ENCODE measurements at regions not wholly inside any gene's neighbourhood (a gene's known extent, or its start where the extent isn't known, plus 50 kb on each side); places are given as distances from the start of the nearest gene placed in this dataset.

DNA sequence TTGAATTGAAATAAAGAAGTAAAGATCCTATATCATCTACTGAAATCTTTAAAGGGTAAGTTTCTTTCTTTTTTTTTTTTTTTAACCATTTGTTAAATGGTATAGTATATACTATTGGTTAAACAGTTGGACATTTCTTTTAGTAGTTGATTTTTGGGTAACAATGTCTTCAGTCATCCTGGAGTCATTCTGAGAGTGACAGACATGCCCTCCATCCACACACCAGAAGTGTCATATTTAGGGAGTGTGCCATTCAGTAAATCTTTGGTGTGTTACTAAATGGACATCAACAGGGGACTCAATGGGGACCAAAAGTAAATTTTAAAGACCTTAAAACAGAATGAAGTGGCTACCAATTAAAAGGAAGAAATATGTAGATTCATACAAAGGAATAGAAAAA, 50.8 kb upstream of the SLC39A10 start:
- no peak for DNase-seq

DNA sequence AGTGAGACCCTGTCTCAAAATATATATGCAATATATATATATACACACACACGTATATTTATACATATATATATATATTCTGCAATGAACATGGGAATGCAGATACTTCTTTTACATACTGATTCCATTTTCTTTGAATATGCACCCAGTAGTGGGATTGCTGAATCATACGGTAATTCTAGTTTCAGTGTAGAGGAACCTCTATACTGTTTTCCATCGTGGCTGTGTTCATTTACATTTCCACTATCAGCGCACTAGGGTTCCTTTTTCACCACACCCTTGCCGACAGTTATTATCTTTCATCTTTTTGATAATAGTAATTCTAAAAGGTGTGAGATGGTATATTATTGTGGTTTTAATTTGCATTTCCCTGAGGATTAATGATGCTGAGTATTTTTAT, 52.3 kb upstream of the SLC39A10 start:
- DNase-seq, result no peak

DNA sequence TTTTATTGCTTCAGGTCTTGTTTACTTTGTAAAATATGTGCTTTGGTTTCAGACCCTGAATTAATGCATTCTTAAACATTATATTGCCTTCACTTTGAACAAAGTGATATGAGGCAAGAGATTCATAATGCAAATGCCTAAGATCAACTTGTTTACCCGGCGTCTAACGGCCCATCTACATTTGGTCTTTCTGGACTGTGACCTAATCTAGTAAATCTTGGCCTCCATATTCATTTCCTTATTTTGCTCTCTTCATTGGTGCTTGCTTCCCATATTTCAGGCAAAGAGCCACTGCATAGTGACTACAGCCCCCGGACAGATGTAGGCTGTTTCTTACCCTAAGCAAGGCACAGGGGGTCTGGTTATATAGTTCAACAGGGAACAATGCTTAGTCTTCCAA, 53.0 kb upstream of the SLC39A10 start:
- DNase-seq, result peak; percentile 25 to 35

DNA sequence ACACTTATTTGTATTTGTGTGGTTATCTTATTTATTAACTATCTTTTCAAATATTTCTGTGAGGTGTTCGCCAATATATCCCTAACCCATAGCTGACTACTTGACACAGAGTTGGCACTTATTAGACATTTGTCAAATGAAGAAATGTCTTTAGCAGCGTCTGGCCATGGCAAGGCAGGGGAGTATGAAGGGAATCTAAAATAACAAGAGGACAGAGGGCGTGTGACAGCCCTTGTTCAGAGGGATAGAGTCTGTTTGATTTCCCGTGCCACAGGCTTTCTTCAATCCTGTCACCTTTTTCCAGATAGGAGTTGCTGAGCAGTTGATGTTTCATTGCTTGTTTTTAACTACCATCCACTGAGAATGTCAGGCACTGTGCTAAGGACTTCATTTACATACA, 53.6 kb upstream of the SLC39A10 start:
- no peak for DNase-seq

DNA sequence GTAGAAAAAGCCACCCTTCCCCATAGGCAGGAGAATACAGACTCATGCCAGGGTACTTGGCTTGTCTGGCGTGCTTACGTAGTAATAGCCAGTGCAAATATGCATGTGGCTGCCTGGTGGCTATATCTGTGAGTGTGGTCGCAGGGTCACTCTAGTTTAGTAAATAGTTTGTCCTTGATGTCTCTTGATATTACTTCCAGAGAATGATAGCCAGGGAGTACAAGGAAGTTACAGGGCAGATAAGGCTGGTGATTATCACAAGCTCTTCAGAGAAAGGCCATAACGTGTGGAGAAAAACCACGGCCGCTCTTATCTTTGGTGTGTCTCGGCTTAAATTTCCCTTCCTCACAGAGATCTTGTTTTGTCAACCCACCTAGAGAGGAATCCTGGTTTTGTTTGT, 54.3 kb upstream of the SLC39A10 start:
- no peak for DNase-seq

DNA sequence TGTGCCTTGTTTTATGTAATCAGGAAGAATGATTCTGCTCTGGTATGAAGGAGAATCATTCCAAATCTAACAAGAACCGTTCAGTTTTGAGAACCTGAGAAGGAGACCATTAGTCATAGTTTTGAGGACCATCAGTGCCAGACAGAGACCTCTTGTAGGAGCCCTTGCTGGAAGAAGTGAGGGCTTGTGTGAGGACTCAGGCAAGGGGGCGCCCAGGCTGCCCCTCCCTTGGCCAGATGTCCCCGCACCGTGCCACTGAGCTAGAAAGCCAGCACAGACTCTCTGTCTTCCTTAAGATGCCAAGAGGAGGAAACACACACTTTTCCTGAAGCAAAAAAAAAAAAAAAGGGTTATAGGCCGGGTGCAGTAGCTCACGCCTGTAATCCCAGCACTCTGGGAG, 55.7 kb upstream of the SLC39A10 start:
- DNase-seq, result no peak

DNA sequence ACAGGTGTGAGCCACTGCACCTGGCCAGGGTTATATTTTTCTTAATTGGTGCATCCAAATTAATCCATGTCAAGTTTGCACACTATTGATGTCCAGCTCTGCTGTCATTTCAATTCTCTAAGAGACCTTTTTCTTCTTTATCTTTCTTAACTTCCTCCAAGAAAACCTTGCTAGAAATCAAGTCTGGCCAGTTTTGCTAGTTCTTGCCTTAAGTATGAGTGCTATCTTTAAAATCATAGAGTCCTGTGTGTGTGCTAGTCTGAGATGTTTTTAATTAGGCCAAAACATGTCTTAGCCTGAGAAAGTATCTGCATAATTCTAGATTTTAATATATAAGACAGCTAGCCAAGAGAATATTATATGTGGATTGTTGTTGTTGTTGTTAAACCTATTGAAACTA, 56.2 kb upstream of the SLC39A10 start:
- no peak for DNase-seq

DNA sequence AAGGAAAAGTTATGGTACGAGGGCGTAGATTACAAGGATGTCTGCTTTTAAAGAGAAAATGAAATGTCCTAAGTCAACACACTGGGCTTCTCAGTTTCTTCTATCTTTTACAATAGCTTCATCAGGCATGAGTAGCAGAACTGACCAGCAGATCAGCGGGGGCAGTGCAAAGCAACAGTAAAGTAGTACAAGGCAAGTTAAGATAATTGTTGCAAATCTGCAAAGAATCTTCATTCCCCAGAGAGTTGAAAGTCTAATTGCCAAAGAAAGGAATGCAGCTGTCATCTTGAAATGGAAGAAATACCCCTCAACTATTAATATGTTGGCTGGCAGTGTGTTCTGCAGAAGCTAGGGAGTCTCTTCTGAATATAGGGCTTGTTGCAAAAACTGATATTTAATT, 60.2 kb upstream of the SLC39A10 start:
- DNase-seq, result no peak

DNA sequence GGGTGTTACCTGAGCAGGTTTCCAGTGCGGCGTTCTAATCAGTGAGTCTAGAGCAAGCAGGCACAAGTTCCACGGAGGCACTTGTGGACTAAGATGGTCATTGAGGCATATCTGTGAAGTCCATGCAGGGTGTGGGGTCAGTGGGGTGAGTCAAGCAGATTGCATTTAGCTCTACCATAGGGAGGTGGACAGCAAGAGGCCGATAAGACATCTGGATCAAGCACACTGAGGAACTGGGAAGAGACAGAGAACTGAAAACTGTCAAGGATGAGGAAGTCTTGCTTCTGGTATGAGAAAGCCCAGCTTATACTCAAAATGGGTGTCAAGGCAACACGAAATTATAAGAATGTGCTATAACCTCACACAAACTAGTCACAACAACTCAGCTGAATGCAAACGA, 61.2 kb upstream of the SLC39A10 start:
- DNase-seq, result peak; percentile 55 to 63

DNA sequence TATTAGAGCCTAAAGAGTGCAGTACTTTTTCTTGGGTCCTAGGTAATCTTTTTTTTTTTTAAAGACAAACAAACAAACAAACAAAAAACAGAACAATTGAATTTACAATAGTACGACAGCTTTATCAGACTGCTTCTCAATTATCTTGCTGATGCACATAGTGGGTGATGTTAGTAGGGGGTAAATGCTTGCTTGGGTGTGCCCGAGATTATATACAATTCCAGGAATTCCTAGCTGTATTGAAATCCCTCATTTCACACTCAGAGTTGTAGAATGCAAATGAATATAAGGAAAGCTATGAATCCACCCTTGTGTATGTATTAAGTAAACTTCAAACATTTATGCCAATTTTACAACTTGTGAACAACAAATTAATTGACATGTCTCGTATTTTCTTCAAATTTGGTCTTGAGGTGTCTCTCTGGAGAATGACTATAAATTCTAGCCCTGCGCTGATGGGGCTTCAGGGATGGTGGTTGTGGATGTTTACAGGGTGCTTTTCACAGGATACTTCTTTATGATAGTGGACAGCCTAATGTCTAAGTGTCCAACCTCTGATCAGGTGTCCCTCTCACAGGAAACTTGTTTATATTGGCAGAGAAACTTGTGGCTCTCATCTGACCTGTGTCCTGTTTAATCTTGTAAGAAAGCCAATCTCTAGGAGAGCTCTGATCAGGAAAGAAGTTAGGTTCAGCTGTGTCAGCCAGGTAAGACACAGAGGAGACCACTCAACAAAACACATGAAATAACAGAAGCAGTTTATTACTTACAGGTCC, 61.9 kb upstream of the SLC39A10 start:
- DNase-seq, result no peak

DNA sequence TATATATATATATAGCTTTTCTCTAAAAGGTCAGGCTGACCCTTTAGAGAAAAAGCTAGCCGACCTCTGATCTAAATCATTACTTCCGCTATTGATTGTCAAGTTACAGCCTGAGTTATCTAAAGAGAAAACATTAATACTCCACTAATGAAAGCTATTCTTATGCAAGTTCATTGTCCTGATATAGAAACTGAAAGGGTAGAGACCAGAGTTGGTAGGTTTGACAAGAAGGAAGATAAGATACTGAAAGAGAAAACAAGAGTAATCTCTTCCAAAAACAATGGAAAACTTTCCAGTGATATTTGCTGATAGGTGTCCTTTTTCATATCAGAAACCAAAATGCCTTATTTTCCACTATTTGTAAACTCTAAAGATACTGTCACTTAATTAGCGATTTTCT, 62.8 kb upstream of the SLC39A10 start:
- DNase-seq, result no peak

DNA sequence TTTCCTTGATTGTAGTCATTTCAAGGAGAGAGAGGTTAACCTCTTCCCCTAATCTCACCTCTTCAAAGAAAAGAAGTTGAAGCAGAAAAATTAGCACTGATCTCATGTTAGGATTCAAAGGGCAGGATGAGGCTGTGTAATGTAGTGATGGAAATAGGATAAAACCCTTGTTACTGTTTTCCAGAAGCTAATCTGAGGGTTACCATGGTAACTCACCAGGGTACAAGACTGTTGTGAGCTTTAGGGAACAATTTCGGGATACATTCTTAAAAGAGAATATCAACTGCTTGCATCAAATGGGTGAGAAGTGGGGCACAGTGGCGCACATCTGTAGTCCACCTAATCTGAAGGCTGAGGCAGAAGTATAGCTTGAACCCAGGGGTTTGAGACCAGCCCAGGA, 64.9 kb upstream of the SLC39A10 start:
- no peak for DNase-seq

DNA sequence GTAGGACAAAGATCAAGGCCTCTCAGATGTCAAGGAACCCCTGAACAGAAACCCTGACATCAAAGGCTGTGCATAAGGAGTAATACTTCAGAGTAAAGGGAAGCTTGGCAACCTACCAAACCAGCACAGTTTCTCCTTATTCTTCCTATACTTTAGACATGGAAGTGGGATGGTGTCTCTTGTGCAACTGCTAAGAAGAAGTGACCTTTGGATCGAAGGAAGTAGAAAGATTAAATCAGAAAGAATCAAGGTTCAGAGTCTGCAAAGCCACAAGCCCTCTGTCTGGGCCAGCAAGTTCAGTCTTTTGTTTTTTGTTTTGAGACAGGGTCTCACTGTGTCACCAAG, 66.2 kb upstream of the SLC39A10 start:
- peak; percentile 74 to 76 for DNase-seq

DNA sequence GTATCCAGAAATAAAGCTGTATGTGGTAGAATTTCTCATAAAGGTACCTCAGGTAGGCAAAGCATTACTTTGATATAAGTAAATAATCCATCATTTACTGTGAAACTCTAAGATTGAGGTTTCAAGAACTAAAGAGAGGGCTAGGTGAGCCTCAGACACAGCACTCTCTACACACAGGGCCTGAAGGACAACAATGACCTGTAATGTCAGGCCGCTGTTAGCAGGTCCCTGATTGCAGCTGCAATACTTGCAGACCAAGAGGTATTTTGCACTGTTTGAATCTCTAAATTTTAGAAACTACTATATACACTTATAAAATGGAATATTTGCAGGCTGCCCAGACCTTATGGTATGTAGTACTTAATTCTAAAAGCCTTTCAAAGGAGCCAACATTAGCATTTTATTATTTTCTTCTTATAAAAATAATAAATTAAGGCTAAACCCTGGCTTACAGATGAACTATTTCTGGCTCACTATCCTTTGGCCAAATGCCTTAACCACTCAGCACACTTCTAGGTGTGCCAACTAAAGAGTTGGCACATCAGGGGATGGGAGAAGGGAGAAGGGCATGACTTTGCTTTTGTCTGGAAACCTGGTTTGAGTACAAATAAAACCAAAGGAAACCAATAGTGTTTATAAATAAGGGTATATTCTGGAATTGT, 66.7 kb upstream of the SLC39A10 start:
- no peak for DNase-seq

DNA sequence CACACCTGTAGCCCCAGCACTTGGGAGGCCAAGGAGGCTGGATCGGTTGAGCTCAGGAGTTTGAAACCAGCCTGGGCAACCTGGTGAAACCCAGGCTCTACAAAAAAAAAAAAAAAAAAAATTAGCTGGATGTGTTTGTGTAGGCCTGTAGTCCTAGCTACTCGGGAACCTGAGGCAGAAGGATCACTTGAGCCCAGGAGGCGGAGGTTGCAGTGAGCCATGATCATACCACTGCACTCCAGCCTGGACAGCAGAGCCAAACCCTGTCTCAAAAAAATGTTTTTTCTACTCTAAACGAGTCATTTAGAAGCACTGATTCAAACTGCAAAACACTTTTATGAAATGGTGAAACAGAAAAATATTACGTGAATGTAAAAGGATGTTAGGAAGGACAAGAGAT, 69.1 kb upstream of the SLC39A10 start:
- no peak for DNase-seq

DNA sequence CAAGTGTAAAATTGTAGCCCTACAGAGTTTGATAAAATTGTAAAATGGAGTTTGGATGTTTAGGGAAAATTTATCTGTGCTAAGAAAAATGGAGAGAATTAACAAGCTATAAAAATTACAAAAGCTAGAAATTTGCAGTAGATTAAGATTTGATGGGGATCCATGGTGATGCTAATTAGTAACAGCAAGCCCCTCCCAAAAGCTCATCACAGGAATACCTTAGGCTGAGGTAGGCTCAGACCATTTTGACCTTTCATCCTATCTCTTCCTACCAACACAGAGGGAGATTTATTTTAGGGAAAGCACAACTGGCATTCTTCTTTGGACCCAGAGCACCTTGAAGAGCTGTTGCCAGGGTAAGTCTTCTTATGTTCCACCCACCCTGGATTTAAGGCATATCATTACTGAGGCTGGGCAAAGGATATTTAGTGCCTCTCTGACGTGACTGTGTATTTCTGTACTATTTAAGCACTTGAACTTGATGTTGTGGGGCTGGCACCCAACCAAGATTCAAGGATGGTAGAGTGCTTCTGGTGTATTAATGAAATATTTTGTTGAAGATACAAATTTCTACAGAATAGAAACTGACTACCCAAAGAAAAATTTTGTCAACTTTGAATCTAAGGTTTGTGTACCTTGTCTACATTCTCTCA, 70.8 kb upstream of the SLC39A10 start:
- no peak for DNase-seq

DNA sequence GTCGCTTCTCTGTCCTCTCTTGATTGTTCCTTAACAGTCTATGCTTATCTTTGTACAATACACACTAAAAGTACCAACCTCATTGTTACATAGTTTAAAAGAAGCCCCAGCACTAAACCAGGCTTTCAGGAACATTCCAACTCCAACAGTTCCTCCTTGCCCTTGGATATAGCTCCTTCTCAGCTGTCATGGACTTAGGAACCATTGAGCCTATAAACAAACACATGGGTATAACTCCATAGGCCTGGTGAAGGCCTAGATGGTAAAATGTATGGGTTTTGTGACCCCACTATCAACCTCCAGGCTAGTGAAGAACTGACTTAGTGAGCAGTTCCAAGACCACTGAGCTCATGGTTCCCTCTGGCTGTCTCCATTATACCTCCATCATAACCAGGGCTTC, 74.8 kb upstream of the SLC39A10 start:
- DNase-seq, result no peak

DNA sequence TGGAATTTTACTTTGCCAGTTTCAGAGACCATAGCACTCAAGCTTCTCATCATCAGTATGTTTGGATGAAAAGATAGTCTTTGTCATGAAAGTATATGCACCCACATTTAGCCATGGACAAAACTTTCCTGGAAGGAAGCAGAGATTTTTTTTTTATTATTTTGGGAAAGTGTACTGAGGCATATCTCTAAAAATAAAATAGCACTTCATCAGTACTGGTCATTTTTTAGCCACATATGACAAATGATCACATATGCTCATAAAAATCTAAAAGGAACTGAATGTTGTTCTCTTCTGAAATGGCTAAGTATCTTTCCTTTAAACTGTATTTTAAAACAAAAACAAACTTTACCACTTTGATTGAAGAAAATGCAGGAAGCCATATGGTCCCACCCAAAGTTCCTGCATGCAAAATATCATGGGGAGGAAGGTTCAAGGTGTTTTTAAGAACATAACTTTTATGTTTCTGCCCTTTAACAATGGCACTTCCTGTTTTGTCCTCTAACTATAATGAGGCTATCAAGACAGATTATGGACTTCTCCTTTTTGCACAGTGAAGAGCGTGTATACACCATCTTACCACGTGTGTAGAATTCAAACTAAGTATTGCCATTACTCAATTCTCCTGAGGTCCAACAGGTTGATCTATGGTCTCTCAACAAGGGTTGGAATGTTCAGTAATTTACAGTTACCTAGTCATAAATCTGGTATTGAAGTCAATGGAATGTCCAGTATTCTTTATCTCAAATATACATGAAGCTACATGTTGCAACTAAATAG, 77.1 kb upstream of the SLC39A10 start:
- peak; percentile 75 to 84 for DNase-seq

DNA sequence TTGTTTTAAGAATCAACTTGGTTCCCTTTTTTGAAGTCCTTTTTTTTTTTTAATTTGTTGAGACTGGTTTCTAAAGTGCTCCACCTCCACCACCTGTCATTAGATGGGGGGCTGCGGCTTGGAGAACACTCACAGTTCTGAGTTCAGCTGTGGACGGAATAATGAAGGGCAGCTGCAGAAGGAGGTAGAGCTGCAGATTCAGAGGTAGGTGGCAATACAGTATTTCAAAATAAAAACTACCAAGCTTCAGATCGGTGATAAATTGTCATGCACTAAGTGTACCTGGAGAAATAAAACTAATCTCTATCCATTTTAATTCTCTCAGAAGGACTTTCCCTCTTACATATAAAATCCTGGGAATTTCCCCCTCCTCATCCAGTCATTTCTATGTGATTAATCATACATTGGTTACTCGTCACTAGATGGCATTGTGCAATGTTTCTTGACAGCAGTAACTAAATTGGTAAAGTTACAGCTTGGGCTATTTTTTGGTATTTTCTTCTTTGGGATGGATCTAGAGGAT, 81.1 kb upstream of the SLC39A10 start:
- DNase-seq, result peak; percentile 48 to 54

DNA sequence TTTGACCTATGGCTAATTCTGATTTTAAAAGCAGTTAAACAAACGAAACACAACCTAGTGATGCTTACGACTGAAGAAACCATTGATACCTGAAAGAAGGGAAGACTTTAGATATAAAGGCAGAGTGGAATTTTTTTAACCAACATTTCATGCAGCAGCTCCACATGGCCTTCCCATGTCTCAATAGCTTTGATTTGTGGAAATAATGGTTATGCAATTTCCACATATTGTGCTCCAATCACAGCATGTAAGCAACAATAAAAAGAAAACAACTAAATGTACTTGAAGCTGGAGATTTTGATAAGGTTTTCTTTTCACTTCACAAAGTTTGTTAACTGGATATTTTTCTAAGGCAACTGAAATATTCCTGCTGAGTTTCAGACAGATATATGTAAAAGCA, 82.0 kb upstream of the SLC39A10 start:
- peak; percentile 66 to 73 for DNase-seq

DNA sequence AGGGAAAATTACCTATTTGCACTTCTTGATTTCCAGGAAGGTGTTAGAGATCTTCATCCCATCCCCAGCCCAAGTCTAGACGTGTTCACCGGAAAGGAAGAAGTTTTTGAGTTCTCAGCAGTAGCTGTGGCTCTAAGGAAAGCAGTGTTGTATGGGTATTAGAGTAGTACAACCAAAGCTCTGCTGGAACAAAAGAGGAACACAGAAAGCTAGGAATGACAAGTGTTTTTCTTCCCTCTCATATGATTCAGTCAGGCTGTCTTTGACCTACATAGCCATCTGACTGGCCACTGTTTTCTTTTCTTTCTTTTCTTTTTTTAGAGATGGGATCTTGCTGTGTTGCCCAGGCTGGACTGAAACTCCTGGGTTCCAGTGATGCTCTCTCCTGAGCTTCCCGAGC, 82.7 kb upstream of the SLC39A10 start:
- peak; percentile 71 to 79 for DNase-seq

DNA sequence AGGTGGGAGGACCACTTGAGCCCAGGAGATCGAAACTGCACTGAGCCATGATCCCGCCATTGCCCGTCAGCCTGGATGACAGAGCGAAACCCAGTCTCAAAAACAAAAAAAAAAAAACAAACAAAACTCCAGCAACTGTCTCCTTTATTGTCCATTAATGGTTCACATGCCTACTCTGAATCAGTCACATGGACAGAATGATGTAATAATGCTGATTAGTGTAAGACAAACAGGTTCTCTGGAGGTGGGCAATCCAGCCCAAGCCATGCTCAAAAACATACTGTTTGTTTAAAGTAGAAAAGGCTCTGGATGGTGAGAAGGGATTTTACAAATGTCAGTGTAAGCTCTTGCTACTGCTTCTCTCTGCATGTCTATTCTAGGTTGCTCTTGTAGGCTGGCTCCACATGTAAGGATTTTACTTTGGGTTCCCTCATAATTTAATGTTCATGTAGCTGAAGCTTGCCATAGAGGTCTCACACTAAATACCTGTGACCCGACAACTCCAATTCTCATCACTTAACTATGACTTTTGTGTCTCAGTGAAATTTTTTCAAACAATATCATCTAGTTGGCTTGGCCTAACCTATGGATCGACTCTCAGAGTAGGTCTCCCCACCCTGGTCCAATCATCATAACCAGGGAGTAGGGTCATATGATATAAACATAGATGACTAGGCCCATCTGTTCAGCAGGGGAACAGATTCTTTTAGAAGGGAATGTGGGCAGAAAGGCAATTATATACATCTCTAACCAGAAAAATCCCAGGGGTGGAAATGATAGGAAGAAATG, 83.9 kb upstream of the SLC39A10 start:
- no peak for DNase-seq

Data from inflammatory macrophage (primary cell).